ENCODE measurements at regions not wholly inside any gene's neighbourhood (a gene's known extent, or its start where the extent isn't known, plus 50 kb on each side); places are given as distances from the start of the nearest gene placed in this dataset.

- no peak overlapping the region for H3K27ac ChIP-seq
- H3K4me3 ChIP-seq: no peak overlapping the region
- H3K9me3 ChIP-seq: no peaks in the 10 kb centered on the region
- H3K27me3 ChIP-seq: no peaks in the 10 kb centered on the region
- TF ChIP-seq, protein P1, sequence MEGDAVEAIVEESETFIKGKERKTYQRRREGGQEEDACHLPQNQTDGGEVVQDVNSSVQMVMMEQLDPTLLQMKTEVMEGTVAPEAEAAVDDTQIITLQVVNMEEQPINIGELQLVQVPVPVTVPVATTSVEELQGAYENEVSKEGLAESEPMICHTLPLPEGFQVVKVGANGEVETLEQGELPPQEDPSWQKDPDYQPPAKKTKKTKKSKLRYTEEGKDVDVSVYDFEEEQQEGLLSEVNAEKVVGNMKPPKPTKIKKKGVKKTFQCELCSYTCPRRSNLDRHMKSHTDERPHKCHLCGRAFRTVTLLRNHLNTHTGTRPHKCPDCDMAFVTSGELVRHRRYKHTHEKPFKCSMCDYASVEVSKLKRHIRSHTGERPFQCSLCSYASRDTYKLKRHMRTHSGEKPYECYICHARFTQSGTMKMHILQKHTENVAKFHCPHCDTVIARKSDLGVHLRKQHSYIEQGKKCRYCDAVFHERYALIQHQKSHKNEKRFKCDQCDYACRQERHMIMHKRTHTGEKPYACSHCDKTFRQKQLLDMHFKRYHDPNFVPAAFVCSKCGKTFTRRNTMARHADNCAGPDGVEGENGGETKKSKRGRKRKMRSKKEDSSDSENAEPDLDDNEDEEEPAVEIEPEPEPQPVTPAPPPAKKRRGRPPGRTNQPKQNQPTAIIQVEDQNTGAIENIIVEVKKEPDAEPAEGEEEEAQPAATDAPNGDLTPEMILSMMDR (IDR thresholded peaks at IDR 0.05): no peak
- no peaks in the 10 kb centered on the region for H3K4me1 ChIP-seq
- H3K36me3 ChIP-seq: no peaks in the 10 kb centered on the region
- DNase-seq (ENCODE audit: low spot score): no peak
Measured at GRCh38 chr17:33932996-33933395, 322.1 kb upstream of the CCL2 start.

GRCh38 chr17:33933576-33933975 is 321.5 kb upstream of the CCL2 start:
- Histone ChIP-seq H3K36me3 (no peaks in the 10 kb centered on the region), H3K27ac (no peak overlapping the region), H3K4me1 (no peaks in the 10 kb centered on the region), H3K27me3 (no peaks in the 10 kb centered on the region), H3K9me3 (no peaks in the 10 kb centered on the region), H3K4me3 (no peak overlapping the region)
- TF ChIP-seq, protein P1 (IDR thresholded peaks at IDR 0.05): no peak
- DNase-seq (ENCODE audit: low spot score): no peak

DNA sequence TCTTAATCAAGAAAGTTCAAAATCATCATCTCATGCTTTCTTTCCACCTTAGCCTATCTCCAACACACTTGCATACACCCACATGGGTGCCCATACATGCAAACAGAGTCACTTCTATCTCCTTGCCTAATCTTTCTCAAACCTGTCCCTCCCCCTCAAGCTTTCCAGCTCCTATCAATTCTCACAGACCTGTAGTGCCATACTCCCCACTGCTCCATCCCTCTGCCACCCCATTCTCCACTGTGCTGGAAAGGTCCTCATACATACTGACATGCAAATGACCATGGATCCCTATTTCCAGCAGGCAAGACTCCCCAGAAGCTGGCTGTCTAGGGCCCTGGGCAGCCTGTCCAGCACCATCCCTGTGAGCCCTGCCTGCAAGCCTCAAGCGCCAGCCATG is 320.4 kb upstream of the CCL2 start:
- H3K4me3 ChIP-seq: no peak overlapping the region
- TF ChIP-seq, protein P1 (IDR thresholded peaks at IDR 0.05): no peak
- no peaks in the 10 kb centered on the region for H3K27me3 ChIP-seq
- H3K27ac ChIP-seq: no peak overlapping the region
- H3K36me3 ChIP-seq: no peaks in the 10 kb centered on the region
- H3K9me3 ChIP-seq: no peaks in the 10 kb centered on the region
- H3K4me1 ChIP-seq: no peaks in the 10 kb centered on the region
- DNase-seq (ENCODE audit: low spot score): no peak

DNA sequence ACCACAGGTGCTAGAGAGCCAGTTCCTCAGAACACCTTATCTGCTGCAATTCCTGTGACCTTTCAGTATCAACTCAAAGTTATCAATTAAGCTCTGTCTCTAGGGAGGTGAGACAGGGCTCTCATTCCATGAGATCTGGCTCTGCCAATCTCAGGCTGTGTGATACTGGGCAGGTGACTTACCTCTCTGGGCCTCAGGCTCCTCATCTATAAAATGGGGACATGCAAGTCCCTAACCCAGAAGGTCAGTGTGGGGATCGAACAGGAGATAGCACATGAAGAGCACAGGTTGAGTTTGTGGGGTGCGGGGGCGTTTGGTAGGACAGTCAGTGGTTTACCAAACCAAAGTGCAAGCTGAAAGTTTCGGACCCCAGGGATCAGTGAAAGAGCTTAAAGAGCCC is 319.3 kb upstream of the CCL2 start:
- no peaks in the 10 kb centered on the region for H3K4me1 ChIP-seq
- no peaks in the 10 kb centered on the region for H3K36me3 ChIP-seq
- H3K4me3 ChIP-seq: no peak overlapping the region
- no peak for DNase-seq (ENCODE audit: low spot score)
- no peaks in the 10 kb centered on the region for H3K9me3 ChIP-seq
- no peak overlapping the region for H3K27ac ChIP-seq
- no peaks in the 10 kb centered on the region for H3K27me3 ChIP-seq
- TF ChIP-seq, protein P1 (IDR thresholded peaks at IDR 0.05): no peak

- Histone ChIP-seq H3K36me3 (no peaks in the 10 kb centered on the region), H3K27me3 (no peaks in the 10 kb centered on the region), H3K9me3 (no peaks in the 10 kb centered on the region), H3K4me1 (no peaks in the 10 kb centered on the region), H3K4me3 (no peak overlapping the region), H3K27ac (no peak overlapping the region)
- TF ChIP-seq, protein P1 (IDR thresholded peaks at IDR 0.05): no peak
- no peak for DNase-seq (ENCODE audit: low spot score)
Measured at GRCh38 chr17:33936764-33937163, 318.3 kb upstream of the CCL2 start.

DNA sequence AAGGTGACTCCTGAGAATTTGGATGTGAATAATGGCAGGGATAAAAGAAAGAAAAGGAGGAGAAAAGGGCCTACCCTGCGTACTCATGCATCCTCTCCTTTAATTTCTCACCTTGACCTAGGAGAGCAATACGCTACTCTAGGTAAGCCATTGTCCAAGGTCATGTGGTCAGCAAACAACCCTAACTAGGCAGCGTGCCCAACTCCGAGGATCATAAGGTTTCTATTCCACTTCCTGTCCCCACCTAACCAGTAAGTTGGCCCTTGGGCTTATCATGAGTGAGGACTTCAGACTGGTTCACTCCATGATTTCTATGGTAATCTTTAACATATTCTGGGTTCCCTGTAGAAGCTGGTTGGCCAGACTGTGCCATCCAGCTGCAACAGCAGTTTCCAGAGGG is 315.1 kb upstream of the CCL2 start:
- Histone ChIP-seq H3K27ac (no peak overlapping the region), H3K4me3 (no peak overlapping the region), H3K9me3 (no peaks in the 10 kb centered on the region), H3K36me3 (no peaks in the 10 kb centered on the region), H3K27me3 (no peaks in the 10 kb centered on the region), H3K4me1 (peaks cover 0 to 2% of the 10 kb centered on the region in 2 donors)
- DNase-seq (ENCODE audit: low spot score): no peak
- TF ChIP-seq, protein P1 (IDR thresholded peaks at IDR 0.05): no peak
